Fibroblast of villous mesenchyme (primary cell): ENCODE measurements at regions not wholly inside any gene's neighbourhood (a gene's known extent, or its start where the extent isn't known, plus 50 kb on each side); places are given as distances from the start of the nearest gene placed in this dataset.

Source experiments
- DNase-seq: peaks from one replicate; pipeline ENCODE4 v3.0.0-alpha.2; 2010; ENCODE audit warnings: low read depth
- H3K4me3 ChIP-seq: 2 replicates; pipeline ENCODE4 v1.5.1; 2011; ENCODE audit warnings: low read depth, mild to moderate bottlenecking, low read length
- CTCF ChIP-seq: IDR thresholded peaks from 2 replicates; pipeline ENCODE4 v1.5.1; 2012; ENCODE audit warnings: low read depth, mild to moderate bottlenecking, low read length; ENCODE audit not compliant: insufficient read depth

GRCh38 chr4:57424232-57424897 is 314.2 kb upstream of the IGFBP7 start:
- H3K4me3 ChIP-seq = no peak overlapping the region
- TF ChIP-seq CTCF = no peak

GRCh38 chr4:57418133-57418532 is 307.9 kb upstream of the IGFBP7 start:
- H3K4me3 ChIP-seq = no peak overlapping the region
- DNase-seq = no peak
- TF ChIP-seq CTCF = no peak

More at GRCh38 chr4:57424232-57424897, 314.2 kb upstream of the IGFBP7 start:
- DNase-seq = no peak

GRCh38 chr4:57412259-57413054 is 302.3 kb upstream of the IGFBP7 start:
- no peak for TF ChIP-seq CTCF
- DNase-seq = no peak
- H3K4me3 ChIP-seq = no peak overlapping the region

GRCh38 chr4:57410331-57411052 is 300.3 kb upstream of the IGFBP7 start:
- no peak overlapping the region for H3K4me3 ChIP-seq
- TF ChIP-seq CTCF = no peak
- no peak for DNase-seq

- H3K4me3 ChIP-seq = no peak overlapping the region
- TF ChIP-seq CTCF = no peak
- no peak for DNase-seq
These were observed 295.2 kb upstream of the IGFBP7 start for GRCh38 chr4:57405359-57405758.

- no peak for DNase-seq
- TF ChIP-seq CTCF = no peak
- no peak overlapping the region for H3K4me3 ChIP-seq
These were observed 294.3 kb upstream of the IGFBP7 start for GRCh38 chr4:57404483-57404882.
